Lower lobe of right lung (tissue), 2 donors: ENCODE measurements at regions not wholly inside any gene's neighbourhood (a gene's known extent, or its start where the extent isn't known, plus 50 kb on each side); places are given as distances from the start of the nearest gene placed in this dataset.
A peak's percentile ranks its signal among the peaks of the same experiment; 100 is the strongest.

Source experiments
- ATAC-seq, 2 donors: fragments of 200-7000 bp; cut with Tn5 transposase; one replicate each; pipeline ENCODE4 v1.9.1; 2020 to 2022; ENCODE audit warnings: mild to moderate bottlenecking in 2 of 2, moderate library complexity in 2 of 2
- DNase-seq: peaks from one replicate; pipeline ENCODE4 v3.0.0-alpha.2; 2020
- H3K27ac ChIP-seq: fragments of 200-600 bp; one replicate; pipeline ENCODE4 v1.8.0; 2022
- H3K27me3 ChIP-seq: fragments of 200-600 bp; one replicate; pipeline ENCODE4 v1.8.0; 2022; ENCODE audit warnings: low read depth
- H3K36me3 ChIP-seq: fragments of 200-600 bp; one replicate; pipeline ENCODE4 v1.8.0; 2022; ENCODE audit warnings: mild to moderate bottlenecking
- H3K4me1 ChIP-seq: fragments of 200-600 bp; one replicate; pipeline ENCODE4 v1.8.0; 2022
- H3K4me3 ChIP-seq: fragments of 200-600 bp; one replicate; pipeline ENCODE4 v1.8.0; 2022; ENCODE audit warnings: mild to moderate bottlenecking
- H3K9me3 ChIP-seq: fragments of 200-600 bp; one replicate; pipeline ENCODE4 v1.8.0; 2022
- intact Hi-C: fragments of 100-400 bp; cut with DNase I; formaldehyde crosslinking; loops from one replicate; pipeline ENCODE4 v1.11.0; 2022
- TF ChIP-seq, protein P1 (sequence below): fragments of 200-600 bp; IDR thresholded peaks from one replicate; pipeline ENCODE4 v1.8.0; 2022; ENCODE audit warnings: antibody characterized with exemption, mild to moderate bottlenecking
- donor health status: DM: no; HTN: yes; CAD: no; lungs with severe emphysema.

DNA sequence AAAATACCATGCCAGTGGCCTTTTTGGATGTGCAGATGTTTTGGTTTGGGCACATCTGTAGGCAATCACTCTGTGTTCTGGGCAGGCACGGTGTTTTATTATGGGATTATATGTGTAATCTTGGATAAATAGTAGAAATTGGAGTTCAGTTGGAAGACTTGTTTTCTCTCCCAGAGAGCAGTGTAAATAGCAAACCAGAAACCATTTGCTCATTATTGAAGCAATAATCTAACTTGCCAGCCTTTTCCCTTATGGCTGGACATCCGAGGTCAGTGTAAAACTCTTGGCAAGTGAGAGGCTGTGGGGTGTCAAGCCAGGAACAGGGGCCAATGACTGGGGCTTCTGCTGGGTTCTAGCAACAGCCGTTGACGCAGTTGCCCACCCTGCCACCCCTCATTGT lies 69.9 kb downstream of the IRX3 start:
- Histone ChIP-seq H3K9me3 (no peaks in the 10 kb centered on the region), H3K4me3 (no peak overlapping the region), H3K27ac (no peak overlapping the region), H3K36me3 (no peaks in the 10 kb centered on the region), H3K27me3 (peaks cover 5% of the 10 kb centered on the region), H3K4me1 (no peaks in the 10 kb centered on the region)
- intact Hi-C loops, result no loop called here
- DNase-seq (no peak), ATAC-seq (no peak)
- TF ChIP-seq, protein P1, sequence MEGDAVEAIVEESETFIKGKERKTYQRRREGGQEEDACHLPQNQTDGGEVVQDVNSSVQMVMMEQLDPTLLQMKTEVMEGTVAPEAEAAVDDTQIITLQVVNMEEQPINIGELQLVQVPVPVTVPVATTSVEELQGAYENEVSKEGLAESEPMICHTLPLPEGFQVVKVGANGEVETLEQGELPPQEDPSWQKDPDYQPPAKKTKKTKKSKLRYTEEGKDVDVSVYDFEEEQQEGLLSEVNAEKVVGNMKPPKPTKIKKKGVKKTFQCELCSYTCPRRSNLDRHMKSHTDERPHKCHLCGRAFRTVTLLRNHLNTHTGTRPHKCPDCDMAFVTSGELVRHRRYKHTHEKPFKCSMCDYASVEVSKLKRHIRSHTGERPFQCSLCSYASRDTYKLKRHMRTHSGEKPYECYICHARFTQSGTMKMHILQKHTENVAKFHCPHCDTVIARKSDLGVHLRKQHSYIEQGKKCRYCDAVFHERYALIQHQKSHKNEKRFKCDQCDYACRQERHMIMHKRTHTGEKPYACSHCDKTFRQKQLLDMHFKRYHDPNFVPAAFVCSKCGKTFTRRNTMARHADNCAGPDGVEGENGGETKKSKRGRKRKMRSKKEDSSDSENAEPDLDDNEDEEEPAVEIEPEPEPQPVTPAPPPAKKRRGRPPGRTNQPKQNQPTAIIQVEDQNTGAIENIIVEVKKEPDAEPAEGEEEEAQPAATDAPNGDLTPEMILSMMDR, result no peak

GRCh38 chr16:54216268-54216667 lies 70.3 kb downstream of the IRX3 start:
- DNase-seq (no peak), ATAC-seq (peak in 1 of 2 donors; percentile 28)
- Histone ChIP-seq H3K4me1 (no peaks in the 10 kb centered on the region), H3K27me3 (peaks cover 5% of the 10 kb centered on the region), H3K9me3 (no peaks in the 10 kb centered on the region), H3K36me3 (no peaks in the 10 kb centered on the region), H3K27ac (no peak overlapping the region), H3K4me3 (no peak overlapping the region)
- intact Hi-C loops, result no loop called here
- TF ChIP-seq, protein P1, result no peak

DNA sequence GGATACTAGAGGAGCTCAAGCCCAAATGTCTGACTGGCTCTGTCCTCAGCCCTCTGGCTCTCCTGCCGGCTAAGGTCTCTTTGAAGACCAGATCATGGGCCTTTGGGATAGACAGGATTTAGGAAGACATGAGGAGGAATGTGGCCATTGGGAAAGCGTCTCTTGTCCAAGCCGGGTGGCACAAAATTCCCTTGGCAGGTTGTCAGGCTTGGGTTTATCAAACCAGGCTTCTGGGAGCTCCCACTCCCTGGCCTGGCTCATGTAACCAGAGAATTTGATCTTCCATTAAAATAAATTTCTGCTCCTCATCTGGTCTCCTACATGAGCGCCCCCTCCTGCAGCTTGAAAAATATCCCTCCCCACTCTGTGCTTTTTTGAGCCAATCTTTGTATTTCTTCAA lies 71.1 kb downstream of the IRX3 start:
- TF ChIP-seq, protein P1, result no peak
- ATAC-seq, result no peak
- DNase-seq, result no peak

DNA sequence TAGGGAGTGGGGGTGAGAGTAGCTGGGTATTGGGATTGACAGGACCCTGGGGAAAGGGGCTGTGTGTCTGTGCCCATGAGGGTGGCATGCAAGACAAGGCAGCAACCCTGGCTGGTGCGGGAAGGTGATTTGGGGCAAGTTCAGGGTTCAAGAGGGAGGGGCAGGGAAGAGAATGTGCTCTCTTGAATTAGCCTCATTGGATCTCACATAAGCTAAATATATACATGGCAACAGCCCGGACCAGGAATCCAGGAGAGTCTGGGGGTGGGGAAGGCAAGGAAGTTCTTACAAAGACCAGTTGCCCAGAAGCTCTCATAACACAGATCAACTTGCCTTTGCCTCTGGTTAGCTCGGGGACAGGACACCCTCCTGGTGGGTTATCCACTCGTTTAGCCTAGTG lies 73.3 kb downstream of the IRX3 start:
- intact Hi-C loops, result no loop called here
- Histone ChIP-seq H3K27ac (no peak overlapping the region), H3K4me1 (no peaks in the 10 kb centered on the region), H3K9me3 (no peaks in the 10 kb centered on the region), H3K4me3 (no peak overlapping the region), H3K36me3 (no peaks in the 10 kb centered on the region), H3K27me3 (peaks cover 12% of the 10 kb centered on the region)
- no peak for DNase-seq
- TF ChIP-seq, protein P1, result no peak
- ATAC-seq, result no peak

More for the DNA sequence above, 71.1 kb downstream of the IRX3 start:
- intact Hi-C loops, result no loop called here
- Histone ChIP-seq H3K27me3 (peaks cover 5% of the 10 kb centered on the region), H3K27ac (no peak overlapping the region), H3K4me3 (no peak overlapping the region), H3K4me1 (no peaks in the 10 kb centered on the region), H3K9me3 (no peaks in the 10 kb centered on the region), H3K36me3 (no peaks in the 10 kb centered on the region)

DNA sequence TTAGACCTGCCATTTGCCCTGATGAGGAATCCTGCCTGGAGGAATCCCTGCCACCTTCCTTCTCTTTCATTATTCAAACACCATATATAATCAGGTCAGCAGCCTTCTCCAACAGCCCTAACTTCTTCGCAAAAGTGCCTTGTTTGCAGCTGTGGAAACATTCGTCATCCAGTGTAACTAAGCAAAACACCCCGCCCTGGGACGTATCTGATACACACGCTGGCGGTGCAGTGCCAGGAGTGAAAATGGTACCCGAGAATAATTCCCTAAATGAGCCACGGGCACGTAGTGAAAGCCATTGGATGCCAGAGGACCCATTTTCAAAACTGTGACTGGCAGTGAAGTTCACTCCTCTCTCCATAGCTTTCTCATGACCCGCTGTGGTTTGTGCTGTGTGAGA lies 73.7 kb downstream of the IRX3 start:
- no peaks in the 10 kb centered on the region for H3K9me3 ChIP-seq
- TF ChIP-seq, protein P1, result no peak
- H3K36me3 ChIP-seq, result no peaks in the 10 kb centered on the region
- no peak overlapping the region for H3K4me3 ChIP-seq
- DNase-seq, result no peak
- no peak for ATAC-seq
- H3K27ac ChIP-seq, result no peak overlapping the region
- H3K4me1 ChIP-seq, result no peaks in the 10 kb centered on the region
- intact Hi-C loops, result no loop called here
- peaks cover 12% of the 10 kb centered on the region for H3K27me3 ChIP-seq

GRCh38 chr16:54211203-54211602 lies 75.4 kb downstream of the IRX3 start:
- intact Hi-C loops, result no loop called here
- TF ChIP-seq, protein P1, result no peak
- peaks cover 12% of the 10 kb centered on the region for H3K27me3 ChIP-seq

More at GRCh38 chr16:54211203-54211602, 75.4 kb downstream of the IRX3 start:
- DNase-seq (no peak), ATAC-seq (no peak)
- Histone ChIP-seq H3K36me3 (no peaks in the 10 kb centered on the region), H3K27ac (no peak overlapping the region), H3K9me3 (no peaks in the 10 kb centered on the region), H3K4me3 (no peak overlapping the region), H3K4me1 (no peaks in the 10 kb centered on the region)
